ENCODE measurements at regions not wholly inside any gene's neighbourhood (a gene's known extent, or its start where the extent isn't known, plus 50 kb on each side); places are given as distances from the start of the nearest gene placed in this dataset.

GRCh38 chr16:58842156-58842555 lies 108.0 kb upstream of the GOT2 start:
- TF ChIP-seq CTCF (IDR thresholded peaks at IDR 0.05; ENCODE audit: insufficient read depth, low read length, poor library complexity, severe bottlenecking) (no peak), EZH2phosphoT487 (conservative IDR thresholded peaks at IDR 0.05; ENCODE audit: low read length) (no peak)

Data from SU-DHL-6 (cell line).